Lung (tissue), 11 donors: ENCODE measurements at regions not wholly inside any gene's neighbourhood (a gene's known extent, or its start where the extent isn't known, plus 50 kb on each side); places are given as distances from the start of the nearest gene placed in this dataset.

ENCODE experiments used
- ATAC-seq: fragments of 200-7000 bp; cut with Tn5 transposase; one replicate; pipeline ENCODE4 v1.9.1; 2020; ENCODE audit warnings: moderate number of reproducible peaks; ENCODE audit not compliant: insufficient read depth, low FRiP score
- DNase-seq, 3 donors: peaks; one replicate each; pipeline ENCODE4 v3.0.0-alpha.2; 2013 to 2017
- H3K27ac ChIP-seq, 2 donors: one replicate each; pipeline ENCODE4 v1.5.1; 2013; ENCODE audit warnings: mild to moderate bottlenecking in 2 of 2, moderate library complexity in 2 of 2, control low read depth in 1 of 2, inconsistent platforms in 1 of 2, low read depth in 1 of 2, low read length in 1 of 2
- H3K27me3 ChIP-seq, 3 donors: one replicate each; pipeline ENCODE4 v1.5.1; 2013; ENCODE audit warnings: low read length in 2 of 3; ENCODE audit not compliant: control insufficient read depth in 3 of 3, insufficient read depth in 3 of 3
- H3K36me3 ChIP-seq, 4 donors: one replicate each; pipeline ENCODE4 v1.5.1; 2013; ENCODE audit warnings: low read length in 4 of 4, mild to moderate bottlenecking in 1 of 4, moderate library complexity in 1 of 4; ENCODE audit not compliant: control insufficient read depth in 4 of 4, insufficient read depth in 4 of 4
- H3K4me1 ChIP-seq, 5 donors: one replicate each; pipeline ENCODE4 v1.5.1; 2013; ENCODE audit warnings: low read length in 5 of 5, mild to moderate bottlenecking in 2 of 5, moderate library complexity in 1 of 5; ENCODE audit not compliant: control insufficient read depth in 5 of 5, insufficient read depth in 5 of 5
- H3K4me3 ChIP-seq: one replicate; pipeline ENCODE4 v1.5.1; 2013; ENCODE audit warnings: mild to moderate bottlenecking, control low read depth, moderate library complexity
- H3K9ac ChIP-seq, 2 donors: one replicate each; pipeline ENCODE4 v1.5.1; 2013; ENCODE audit warnings: low read length in 2 of 2, control low read depth in 1 of 2; ENCODE audit not compliant: insufficient read depth in 1 of 2
- H3K9me3 ChIP-seq, 4 donors: one replicate each; pipeline ENCODE4 v1.5.1; 2013; ENCODE audit warnings: low read length in 3 of 4, mild to moderate bottlenecking in 1 of 4, moderate library complexity in 1 of 4; ENCODE audit not compliant: control insufficient read depth in 4 of 4, insufficient read depth in 3 of 4
- CTCF ChIP-seq: IDR thresholded peaks from 2 replicates; pipeline ENCODE4 v1.5.1; 2012; ENCODE audit warnings: mild to moderate bottlenecking; ENCODE audit errors: control extremely low read depth, extremely low read depth
- WGBS, 2 donors: extraction: QIAGEN DNeasy Blood & Tissue Kit; methylation state at CpG; one replicate each; pipeline ENCODE4 v1.1.7; 2013; 5-methylcytosine and 5-hydroxymethylcytosine counted together
- donor health status: control.
- donor health status: control.
- donor health status: Bipolar disorder and iron deficiency.
- donor health status: healthy.
- donor health status: DM: yes; HTN: yes; CAD: no.

- Histone ChIP-seq H3K27ac (no peak overlapping the region), H3K36me3 (no peaks in the 10 kb centered on the region), H3K4me1 (no peaks in the 10 kb centered on the region), H3K4me3 (no peak overlapping the region), H3K27me3 (no peaks in the 10 kb centered on the region), H3K9ac (no peak overlapping the region), H3K9me3 (peaks cover 0 to 11% (median 2%) of the 10 kb centered on the region in 4 donors)
- no peak for TF ChIP-seq CTCF
- ATAC-seq (no peak), DNase-seq (no peak)
- WGBS, 2 donors, result 92 to 100% methylated on average over 2 of the region's 2 CpGs
These were observed 147.8 kb downstream of the ZNF326 start for GRCh38 chr1:90142697-90143096.

DNA sequence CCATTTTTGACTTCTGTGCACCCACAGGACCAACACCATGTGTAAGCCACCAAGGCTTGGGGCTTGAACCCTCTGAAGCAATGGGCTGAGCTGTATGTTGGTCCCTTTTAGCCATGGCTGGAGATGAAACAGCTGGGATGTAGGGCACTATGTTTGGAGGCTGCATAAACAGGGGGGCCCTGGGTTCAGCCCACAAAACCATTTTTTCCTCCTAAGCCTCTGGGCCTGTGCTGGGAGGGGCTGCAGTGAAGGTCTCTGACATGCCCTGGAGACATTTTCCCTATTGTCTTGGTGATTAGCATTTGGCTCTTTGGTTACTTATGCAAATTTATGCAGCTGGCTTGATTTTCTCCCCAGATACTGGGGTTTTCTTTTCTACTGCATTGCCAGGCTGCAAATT is 144.9 kb downstream of the ZNF326 start:
- H3K4me3 ChIP-seq, result no peak overlapping the region

DNA sequence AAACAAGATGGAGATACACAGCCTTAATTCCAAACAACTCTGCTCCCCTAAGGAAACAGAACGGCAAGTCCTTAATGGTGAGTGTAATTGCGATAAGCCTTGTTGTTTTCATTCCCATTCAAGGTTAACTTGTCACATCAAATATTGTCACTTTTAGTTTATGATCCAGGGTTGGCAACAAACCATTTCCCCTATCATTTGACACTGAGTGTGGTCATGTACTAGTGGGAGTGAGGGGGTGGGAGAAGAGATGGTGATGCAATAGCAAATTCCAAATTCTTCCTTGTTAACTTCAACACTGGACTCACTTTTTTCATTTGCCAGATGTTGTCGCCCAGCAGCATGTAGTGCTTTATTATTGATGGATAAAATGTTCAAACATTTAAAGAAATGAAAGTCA is 140.4 kb downstream of the ZNF326 start:
- H3K36me3 ChIP-seq, result no peaks in the 10 kb centered on the region
- no peak overlapping the region for H3K4me3 ChIP-seq
- ATAC-seq, result no peak
- H3K4me1 ChIP-seq, result no peaks in the 10 kb centered on the region
- H3K9me3 ChIP-seq, result peaks cover 0 to 8% (median 0%) of the 10 kb centered on the region in 4 donors
- WGBS, 2 donors, result 42 to 59% methylated on average over 3 of the region's 3 CpGs
- no peak for TF ChIP-seq CTCF
- H3K27ac ChIP-seq, result no peak overlapping the region
- peaks cover 0 to 2% (median 0%) of the 10 kb centered on the region in 3 donors for H3K27me3 ChIP-seq
- H3K9ac ChIP-seq, result no peak overlapping the region
- peak in 2 of 3 donors; percentile 1 to 22 for DNase-seq

More for the DNA sequence above, 144.9 kb downstream of the ZNF326 start:
- Histone ChIP-seq H3K9ac (no peak overlapping the region), H3K9me3 (peaks cover 0 to 11% (median 2%) of the 10 kb centered on the region in 4 donors), H3K27ac (no peak overlapping the region), H3K4me1 (no peaks in the 10 kb centered on the region), H3K27me3 (no peaks in the 10 kb centered on the region), H3K36me3 (no peaks in the 10 kb centered on the region)
- ATAC-seq (no peak), DNase-seq (no peak)
- TF ChIP-seq CTCF, result no peak

GRCh38 chr1:90134175-90134955 is 139.5 kb downstream of the ZNF326 start:
- ATAC-seq, result no peak
- TF ChIP-seq CTCF, result no peak
- no peak overlapping the region for H3K4me3 ChIP-seq
- no peak overlapping the region for H3K9ac ChIP-seq
- no peaks in the 10 kb centered on the region for H3K36me3 ChIP-seq
- no peak for DNase-seq
- H3K27ac ChIP-seq, result no peak overlapping the region
- peaks cover 0 to 2% (median 0%) of the 10 kb centered on the region in 4 donors for H3K9me3 ChIP-seq
- H3K4me1 ChIP-seq, result no peaks in the 10 kb centered on the region
- 77 to 87% methylated on average over 6 of the region's 6 CpGs for WGBS, 2 donors
- H3K27me3 ChIP-seq, result peaks cover 0 to 2% (median 0%) of the 10 kb centered on the region in 3 donors
